ENCODE measurements at regions not wholly inside any gene's neighbourhood (a gene's known extent, or its start where the extent isn't known, plus 50 kb on each side); places are given as distances from the start of the nearest gene placed in this dataset.

DNA sequence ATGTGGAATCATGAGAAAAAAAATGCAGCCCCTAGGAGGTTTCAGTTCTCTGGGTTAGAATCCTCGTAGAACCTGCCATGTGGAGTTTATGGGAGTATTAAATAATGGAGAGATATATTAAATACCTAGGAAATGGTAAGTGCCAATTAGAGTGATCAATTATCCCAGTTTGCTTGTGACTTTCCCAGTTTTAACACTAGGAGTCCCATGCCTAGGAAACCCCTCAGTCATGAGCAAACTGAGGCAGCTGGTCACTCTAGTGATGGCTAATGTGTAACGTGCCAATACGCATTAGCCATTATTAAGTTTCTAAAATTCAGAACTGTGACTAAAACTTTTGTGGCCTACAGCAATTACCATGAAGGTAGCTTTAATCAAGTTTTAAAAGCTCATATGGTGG, 720.6 kb downstream of the TAF11L14 start:
- TF ChIP-seq EZH2phosphoT487 (IDR thresholded peaks at IDR 0.05; ENCODE audit: insufficient read depth, low read depth) = no peak
- TF ChIP-seq EZH2 (IDR thresholded peaks at IDR 0.05; ENCODE audit: insufficient read depth, poor library complexity, severe bottlenecking) = no peak
